GM21576 (cell line): ENCODE measurements at regions not wholly inside any gene's neighbourhood (a gene's known extent, or its start where the extent isn't known, plus 50 kb on each side); places are given as distances from the start of the nearest gene placed in this dataset.

Experiments
- ATAC-seq: cut with Tn5 transposase; IDR thresholded peaks from one replicate; pipeline ENCODE4 v1.9.1; 2021; ENCODE audit warnings: mild to moderate bottlenecking, moderate library complexity; ENCODE audit not compliant: unreplicated experiment

GRCh38 chr13:37944081-37944868 lies 74.7 kb upstream of the TRPC4 start:
- no peak for ATAC-seq

GRCh38 chr13:37942929-37943328 lies 73.4 kb upstream of the TRPC4 start:
- ATAC-seq, result no peak

DNA sequence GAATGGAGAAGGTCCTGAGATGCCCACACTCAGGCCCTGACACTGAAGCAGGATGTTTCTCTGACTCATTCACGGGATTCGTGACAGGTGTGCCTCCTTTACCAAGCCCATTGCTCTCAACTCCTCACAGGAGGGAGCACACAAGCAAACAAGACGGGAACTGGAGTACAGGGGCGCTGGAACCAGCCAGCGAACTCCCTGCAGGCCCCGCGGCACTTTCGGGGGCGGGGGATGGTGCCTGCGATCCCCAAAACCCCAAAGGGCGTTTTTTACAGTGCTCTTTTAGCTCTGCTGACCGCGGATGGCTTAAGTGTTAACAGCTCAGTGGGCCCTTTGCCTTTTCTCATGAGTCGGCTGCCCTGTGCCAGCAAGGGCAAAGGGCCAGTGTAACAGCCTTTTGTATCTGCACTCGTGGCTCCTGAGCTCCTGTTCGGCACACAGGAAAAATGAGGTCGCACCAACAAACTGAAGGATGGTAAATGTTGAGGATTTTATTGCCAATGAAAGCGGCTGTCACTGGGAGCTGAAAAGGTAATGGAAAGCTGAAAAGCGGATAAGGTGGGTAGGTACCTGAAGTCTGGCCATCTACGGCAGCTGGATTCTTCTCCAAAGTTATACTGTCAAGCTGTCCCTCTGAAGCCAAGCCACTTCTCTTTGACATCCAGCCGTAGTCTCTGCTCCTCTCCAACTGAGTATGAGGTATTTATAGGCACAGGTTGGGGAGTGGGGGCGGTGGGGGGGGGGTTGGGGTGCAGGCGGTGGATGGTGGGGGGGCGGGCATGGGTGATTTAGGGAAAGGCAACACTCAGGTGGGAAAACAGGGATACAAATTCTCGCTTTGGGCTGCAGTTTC lies 65.0 kb upstream of the TRPC4 start:
- ATAC-seq, result no peak

DNA sequence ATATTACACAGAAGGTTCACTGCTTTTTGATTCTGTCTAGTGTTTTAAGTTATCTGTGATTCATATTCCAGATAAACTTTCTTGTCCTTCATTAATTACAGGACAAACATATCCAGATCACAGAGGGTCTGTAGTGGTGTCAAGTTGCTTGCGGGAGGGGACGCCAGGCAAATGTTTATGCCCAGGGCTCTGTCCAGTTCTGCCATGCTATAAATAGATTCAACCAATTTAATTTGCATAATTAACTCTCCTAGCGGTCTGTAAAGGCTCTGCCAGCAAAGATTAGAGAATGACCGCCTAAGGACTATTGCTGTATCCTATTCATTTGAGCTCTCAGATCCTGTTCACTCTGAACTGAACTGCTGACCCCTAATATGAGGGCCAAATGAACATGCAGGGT lies 59.7 kb upstream of the TRPC4 start:
- ATAC-seq, result no peak

GRCh38 chr13:37927561-37927960 lies 58.0 kb upstream of the TRPC4 start:
- no peak for ATAC-seq

- no peak for ATAC-seq
Observed at GRCh38 chr13:37925878-37926473, 56.4 kb upstream of the TRPC4 start.

GRCh38 chr13:37923236-37923635 lies 53.7 kb upstream of the TRPC4 start:
- ATAC-seq, result no peak

DNA sequence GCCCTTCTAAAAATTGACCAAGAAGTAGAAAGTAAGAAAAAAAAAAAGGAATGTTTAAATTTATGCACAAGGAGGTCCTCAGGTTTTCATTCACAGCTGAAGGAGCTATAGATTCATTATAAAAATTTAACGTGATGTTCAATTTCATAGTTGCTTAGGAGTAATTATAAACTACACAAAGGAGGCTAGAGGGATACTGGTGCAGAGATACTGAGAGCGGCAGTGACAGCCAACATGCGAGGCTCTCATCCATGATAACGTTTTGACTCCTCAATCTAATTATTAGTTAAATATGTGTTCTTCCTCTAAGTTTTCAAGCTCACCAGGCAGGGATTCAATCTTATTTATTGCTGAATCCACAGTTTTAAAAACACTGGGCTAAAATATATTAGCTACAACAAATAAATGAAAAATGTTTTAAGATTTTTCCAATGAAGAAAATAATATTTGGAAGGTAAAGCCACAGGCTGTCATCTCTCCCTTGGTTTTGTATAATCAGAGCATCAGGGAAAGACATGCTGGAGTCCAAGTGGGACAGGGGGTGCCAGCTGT lies 49.8 kb upstream of the TRPC4 start:
- no peak for ATAC-seq
